HG02884 (cell line): ENCODE measurements at regions not wholly inside any gene's neighbourhood (a gene's known extent, or its start where the extent isn't known, plus 50 kb on each side); places are given as distances from the start of the nearest gene placed in this dataset.

ENCODE experiments used
- ATAC-seq: cut with Tn5 transposase; IDR thresholded peaks from one replicate; pipeline ENCODE4 v1.9.1; 2021; ENCODE audit warnings: mild to moderate bottlenecking, moderate library complexity; ENCODE audit not compliant: unreplicated experiment

DNA sequence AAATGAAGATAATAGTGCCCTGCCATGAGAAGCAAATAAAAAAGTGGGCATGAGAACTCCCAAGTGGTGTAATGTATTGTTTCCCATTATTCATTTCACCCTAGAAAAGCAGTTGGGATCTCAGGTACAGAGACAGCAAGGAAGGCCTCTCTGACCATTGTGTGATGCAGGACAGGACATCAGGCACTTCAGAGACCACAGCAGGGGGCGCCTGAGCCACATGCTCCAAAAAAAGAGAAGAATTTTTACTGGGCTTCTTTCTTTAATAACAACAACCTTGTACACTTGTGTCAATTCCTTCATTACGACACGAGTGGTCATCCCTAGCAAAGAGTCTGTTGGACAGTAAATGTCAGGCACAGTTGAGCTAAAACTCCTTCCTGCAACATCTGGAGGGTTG is 533.3 kb downstream of the OMA1 start:
- no peak for ATAC-seq

DNA sequence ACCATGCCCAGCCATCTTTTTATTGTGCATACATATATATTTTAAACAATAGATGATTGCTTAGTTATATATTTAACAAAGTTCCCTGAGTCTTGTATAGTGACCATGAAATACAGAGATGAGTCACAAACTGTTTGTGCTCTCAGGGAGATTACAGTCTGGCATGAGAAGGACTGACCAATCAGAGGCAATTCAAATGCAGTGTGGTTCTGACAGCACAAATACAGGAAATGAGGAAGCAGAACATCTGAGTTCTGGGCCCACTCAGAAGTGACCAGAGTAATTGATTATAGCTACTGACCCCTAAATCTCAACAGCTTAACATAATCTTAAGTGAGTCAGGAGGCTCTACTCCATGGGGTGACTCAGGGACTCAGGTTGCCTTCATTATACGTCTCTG is 534.5 kb downstream of the OMA1 start:
- ATAC-seq, result no peak

GRCh38 chr1:58006421-58007046 is 540.0 kb downstream of the OMA1 start:
- no peak for ATAC-seq

- no peak for ATAC-seq
These were observed 541.3 kb downstream of the OMA1 start for GRCh38 chr1:58005212-58005611.

GRCh38 chr1:58003988-58004387 is 542.5 kb downstream of the OMA1 start:
- ATAC-seq, result no peak

DNA sequence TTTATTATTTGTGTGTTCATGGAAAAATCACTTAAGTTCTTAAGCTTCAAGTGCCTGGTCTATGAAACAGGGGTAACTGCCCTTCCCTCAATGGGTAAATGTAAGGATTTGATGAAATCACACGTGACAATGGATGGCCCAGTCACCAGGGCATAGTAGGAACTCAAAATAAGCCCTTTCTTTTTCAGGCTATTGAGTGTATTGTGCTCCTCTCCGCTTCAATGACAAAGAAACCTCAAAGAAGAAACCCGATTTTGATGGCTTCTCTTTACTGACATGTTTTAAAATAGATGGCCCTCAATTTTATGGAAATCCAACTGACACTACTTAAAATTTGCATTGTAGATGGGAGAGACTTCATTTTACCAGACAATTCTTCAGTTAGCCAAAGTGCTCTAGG is 543.5 kb downstream of the OMA1 start:
- no peak for ATAC-seq

GRCh38 chr1:58000821-58001220 is 545.7 kb downstream of the OMA1 start:
- ATAC-seq, result no peak

- ATAC-seq, result no peak
These were observed 546.4 kb downstream of the OMA1 start for GRCh38 chr1:58000116-58000515.

DNA sequence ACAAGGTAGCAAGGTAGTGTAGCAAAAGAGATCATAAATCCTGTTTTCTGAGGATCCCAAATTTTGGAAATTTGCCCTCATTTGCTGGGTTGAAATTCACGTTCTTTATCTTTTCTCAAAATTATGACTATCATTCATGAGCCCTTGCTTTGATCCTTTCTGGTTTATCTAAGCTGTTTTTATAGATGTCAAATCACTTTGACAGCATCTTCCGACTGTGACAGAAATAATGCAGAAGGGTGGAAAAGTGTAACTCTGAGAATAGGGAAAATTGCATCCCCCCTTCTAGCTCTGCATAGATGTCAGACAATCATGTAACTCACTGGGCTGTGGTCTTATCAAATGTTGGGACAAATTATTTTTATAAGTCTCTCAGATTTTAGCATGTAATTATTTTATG is 550.1 kb downstream of the OMA1 start:
- no peak for ATAC-seq

DNA sequence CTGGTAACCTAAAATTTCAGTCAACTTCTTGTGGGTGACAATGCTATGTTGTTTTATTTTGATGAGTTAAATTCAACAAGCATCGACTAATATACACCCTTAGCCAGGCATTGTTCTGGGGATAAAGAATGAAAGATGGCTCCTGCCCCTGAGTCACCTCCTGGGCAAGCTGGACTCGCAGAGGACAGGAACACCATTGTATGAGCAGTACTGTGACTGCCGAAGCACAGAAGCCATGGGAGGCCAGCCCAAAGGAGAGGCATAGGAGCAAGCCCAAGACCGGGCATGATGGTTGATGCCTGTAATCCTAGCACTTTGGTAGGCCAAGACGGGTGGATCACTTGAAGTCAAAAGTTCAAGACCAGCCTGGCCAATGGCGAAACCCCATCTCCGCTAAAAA is 555.2 kb downstream of the OMA1 start:
- no peak for ATAC-seq

- no peak for ATAC-seq
These were observed 556.6 kb downstream of the OMA1 start for GRCh38 chr1:57989877-57990276.

DNA sequence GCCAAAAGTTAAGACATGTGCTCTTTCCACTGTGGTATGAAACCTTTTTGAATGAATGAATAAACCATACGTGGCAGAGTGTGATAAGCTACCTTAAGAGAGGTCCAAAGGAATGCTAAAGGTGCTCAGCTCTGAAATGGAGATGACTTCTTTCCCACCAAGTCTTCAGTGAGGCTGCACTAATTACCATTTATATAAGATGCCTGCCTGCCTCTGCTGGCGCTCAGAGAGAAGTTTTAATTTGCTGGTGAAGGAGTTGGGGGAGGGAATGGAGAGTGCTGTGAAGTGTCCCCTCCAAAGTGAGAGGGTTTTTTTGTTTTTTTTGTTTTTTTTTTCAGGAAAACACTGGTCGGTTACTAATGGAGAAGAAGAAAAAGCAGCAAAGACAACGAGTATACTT is 559.0 kb downstream of the OMA1 start:
- ATAC-seq, result no peak

DNA sequence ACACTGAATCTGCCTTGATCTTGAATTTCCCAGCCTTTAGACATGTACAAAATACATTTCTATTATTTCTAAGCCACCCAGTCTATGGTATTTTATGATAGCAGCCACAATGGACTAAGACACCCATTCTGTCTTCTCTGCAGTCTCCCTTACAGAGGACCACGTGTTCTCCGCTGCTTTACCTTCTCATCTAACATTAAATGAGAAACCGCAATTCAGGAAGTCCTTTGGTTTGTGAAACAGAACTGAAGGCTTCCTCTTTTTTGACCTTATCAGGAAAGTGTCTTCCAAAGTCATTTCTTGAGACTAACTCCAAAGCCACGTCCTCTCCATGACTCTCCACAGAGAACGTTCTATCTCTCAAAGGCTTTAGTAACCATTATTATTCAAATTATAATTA is 560.1 kb downstream of the OMA1 start:
- ATAC-seq, result peak; percentile 78

- ATAC-seq, result no peak
These were observed 560.4 kb upstream of the DAB1 start for GRCh38 chr1:57984277-57984676.

GRCh38 chr1:57983441-57983840 is 559.6 kb upstream of the DAB1 start:
- ATAC-seq, result no peak

GRCh38 chr1:57982852-57983251 is 559.0 kb upstream of the DAB1 start:
- ATAC-seq, result no peak

- ATAC-seq, result no peak
These were observed 552.4 kb upstream of the DAB1 start for GRCh38 chr1:57976216-57976615.

- no peak for ATAC-seq
These were observed 544.5 kb upstream of the DAB1 start for GRCh38 chr1:57968321-57968720.

- no peak for ATAC-seq
These were observed 543.0 kb upstream of the DAB1 start for GRCh38 chr1:57966751-57967406.

- no peak for ATAC-seq
These were observed 542.5 kb upstream of the DAB1 start for GRCh38 chr1:57966340-57966739.

GRCh38 chr1:57963581-57963980 is 539.7 kb upstream of the DAB1 start:
- no peak for ATAC-seq

DNA sequence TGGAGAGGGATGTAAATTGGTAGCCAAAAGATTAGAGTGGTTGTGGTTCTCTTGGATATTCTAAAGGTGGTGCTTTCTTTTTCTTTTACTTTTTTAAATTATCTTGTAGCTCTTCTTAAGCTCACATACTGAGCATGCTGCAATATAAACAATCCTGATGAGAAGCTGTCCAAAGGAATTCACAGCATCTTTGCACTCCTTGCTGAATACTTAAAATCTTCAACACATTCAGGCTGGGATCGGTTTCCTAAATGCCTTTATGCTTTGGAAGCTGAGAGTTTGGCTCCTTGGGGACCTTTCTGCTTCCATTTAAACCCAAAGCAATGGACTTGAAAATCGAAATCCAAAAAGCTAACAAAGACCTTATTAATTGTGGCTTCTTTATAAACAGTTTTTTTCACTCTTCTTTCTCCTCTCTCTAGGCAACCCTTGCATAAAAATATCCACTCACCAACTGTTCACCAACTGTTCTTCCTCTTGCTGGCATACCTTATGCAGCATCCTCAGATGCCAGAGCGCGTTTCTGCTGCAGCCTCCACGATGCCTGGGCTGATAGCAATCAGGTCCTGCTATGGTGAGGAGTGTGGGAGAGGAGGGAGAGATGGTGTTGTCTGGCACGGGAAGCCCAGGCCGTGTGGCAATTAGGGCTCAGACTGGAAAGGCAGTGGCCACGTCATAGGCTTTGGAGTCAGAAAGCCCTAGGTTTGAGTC is 535.8 kb upstream of the DAB1 start:
- ATAC-seq, result no peak
